HCT116 (cell line): ENCODE measurements at regions not wholly inside any gene's neighbourhood (a gene's known extent, or its start where the extent isn't known, plus 50 kb on each side); places are given as distances from the start of the nearest gene placed in this dataset.

Experiments used
- ATAC-seq: fragments of 200-7000 bp; cut with Tn5 transposase; 2 replicates; pipeline ENCODE4 v1.9.1; 2020; ENCODE audit warnings: mild to moderate bottlenecking, moderate library complexity
- BruUV-seq: library from RNA; stranded (reverse); fragments of 400-500 nt; replicated peaks from 2 replicates; lab custom pipeline; 2021; lab: Mats Ljungman, UMichigan
- CTCF ChIA-PET: fragments of 300-600 bp; sonication (Branson Sonifier 250); formaldehyde crosslinking; loops from one replicate; lab custom pipeline; 2021; ENCODE audit warnings: antibody characterized with exemption; lab: Charles Lee
- POLR2A ChIA-PET: fragments of 300-600, 350-600 bp; sonication (Branson Sonifier 250); formaldehyde crosslinking; loops from one replicate; lab custom pipeline; 2021; ENCODE audit warnings: antibody characterized with exemption; lab: Charles Lee
- RAD21 ChIA-PET, 2 experiments: fragments of 300-600 bp; sonication (Branson Sonifier 250); formaldehyde crosslinking; loops; one replicate each; lab custom pipeline; 2023; ENCODE audit warnings: low total read pairs in 2 of 2; ENCODE audit not compliant: uncharacterized antibody in 2 of 2, unreplicated experiment in 2 of 2, low non-redundant PET in 1 of 2; lab: Charles Lee
- DNase-seq: peaks from one replicate; pipeline ENCODE4 v3.0.0-alpha.2; 2010; ENCODE audit warnings: low read depth, low spot score
- H2AFZ ChIP-seq: fragments of 200-600 bp; shearing (Covaris generic), sonication (generic); 2 replicates; pipeline ENCODE4 v1.6.1; 2017; ENCODE audit warnings: low read depth, mixed run types, mixed read lengths, antibody characterized with exemption, low read length; ENCODE audit not compliant: poor library complexity, severe bottlenecking
- H3K27ac ChIP-seq: 2 replicates; pipeline ENCODE4 v1.5.1; 2012; ENCODE audit warnings: low read depth, low read length
- H3K27me3 ChIP-seq: fragments of 200-600 bp; sonication (generic); 2 replicates; pipeline ENCODE4 v1.6.1; 2016; ENCODE audit warnings: mixed run types, low read length, mixed read lengths; ENCODE audit not compliant: insufficient read depth
- H3K36me3 ChIP-seq, 2 experiments: fragments of 200-500 bp in 1 of 2; fragments of 200-600 bp in 1 of 2; sonication (Bioruptor generic) in 1 of 2; sonication (generic) in 1 of 2; 2 replicates each; pipeline versions ENCODE4 v1.5.1 to v1.6.1; 2014 to 2016; ENCODE audit warnings: low read length in 2 of 2, inconsistent platforms in 1 of 2, mixed read lengths in 1 of 2, mixed run types in 1 of 2; ENCODE audit not compliant: insufficient read depth in 2 of 2, control insufficient read depth in 1 of 2
- H3K4me1 ChIP-seq, 2 experiments: fragments of 200-600 bp in 1 of 2; sonication (generic) in 1 of 2; 2 replicates each; pipeline versions ENCODE4 v1.5.1 to v1.6.1; 2012 to 2017; ENCODE audit warnings: low read length in 2 of 2, inconsistent platforms in 1 of 2, mild to moderate bottlenecking in 1 of 2, mixed read lengths in 1 of 2, mixed run types in 1 of 2, moderate library complexity in 1 of 2; ENCODE audit not compliant: insufficient read depth in 2 of 2, control insufficient read depth in 1 of 2
- H3K4me2 ChIP-seq: fragments of 200-600 bp; sonication (generic); 2 replicates; pipeline ENCODE4 v1.6.1; 2017; ENCODE audit warnings: mixed run types, low read length, mixed read lengths
- H3K4me3 ChIP-seq, 2 experiments: fragments of 200-600 bp in 1 of 2; sonication (generic) in 1 of 2; replicated peaks in 1 of 2; 2 replicates each; pipeline ENCODE4 v1.5.1; 2011 to 2016; ENCODE audit warnings: low read length in 2 of 2, control low read depth in 1 of 2, low read depth in 1 of 2, mild to moderate bottlenecking in 1 of 2, mixed read lengths in 1 of 2, mixed run types in 1 of 2
- H3K79me2 ChIP-seq: fragments of 200-600 bp; sonication (generic); 2 replicates; pipeline ENCODE4 v1.6.1; 2017; ENCODE audit warnings: mild to moderate bottlenecking, mixed run types, low read length, moderate library complexity, mixed read lengths; ENCODE audit not compliant: insufficient read depth
- H3K9ac ChIP-seq: fragments of 200-600 bp; sonication (generic); 2 replicates; pipeline ENCODE4 v1.6.1; 2016; ENCODE audit warnings: low read length, mixed read lengths
- H3K9me2 ChIP-seq: fragments of 200-600 bp; sonication (generic), shearing (Covaris generic); 2 replicates; pipeline ENCODE4 v1.6.1; 2017; ENCODE audit warnings: mixed run types, mild to moderate bottlenecking, moderate library complexity; ENCODE audit not compliant: insufficient read depth
- H3K9me3 ChIP-seq, 2 experiments: fragments of 200-500 bp in 1 of 2; fragments of 200-600 bp in 1 of 2; sonication (Bioruptor generic) in 1 of 2; sonication (generic) in 1 of 2; 2 replicates each; pipeline ENCODE4 v1.6.1; 2014 to 2017; ENCODE audit warnings: low read length in 2 of 2, mixed read lengths in 2 of 2, inconsistent platforms in 1 of 2, low read depth in 1 of 2, mild to moderate bottlenecking in 1 of 2, mixed run types in 1 of 2, moderate library complexity in 1 of 2; ENCODE audit not compliant: control insufficient read depth in 1 of 2, insufficient read depth in 1 of 2
- H4K20me1 ChIP-seq: fragments of 200-600 bp; sonication (generic), shearing (Covaris generic); 2 replicates; pipeline ENCODE4 v1.6.1; 2017; ENCODE audit warnings: mixed run types, mild to moderate bottlenecking, moderate library complexity; ENCODE audit not compliant: insufficient read depth
- CTCF ChIP-seq, 3 experiments: fragments of 200-600 bp in 1 of 3; sonication (generic) in 1 of 3; IDR thresholded peaks in 2 of 3; conservative IDR thresholded peaks in 1 of 3; 2 replicates each; pipeline ENCODE4 v1.5.1; 2012 to 2017; ENCODE audit warnings: low read depth in 2 of 3, low read length in 2 of 3, antibody characterized with exemption in 1 of 3, borderline replicate concordance in 1 of 3, control low read depth in 1 of 3, mild to moderate bottlenecking in 1 of 3, mixed read lengths in 1 of 3, mixed run types in 1 of 3, moderate library complexity in 1 of 3; ENCODE audit not compliant: insufficient read depth in 1 of 3
- EGR1 ChIP-seq: IDR thresholded peaks from 2 replicates; pipeline ENCODE4 v1.6.1; 2012; ENCODE audit warnings: low read depth
- EZH2 ChIP-seq: fragments of 200-600 bp; sonication (generic); IDR thresholded peaks from 2 replicates; pipeline ENCODE4 v1.6.1; 2017; ENCODE audit warnings: antibody characterized with exemption, mixed run types
- EZH2phosphoT487 ChIP-seq: fragments of 200-600 bp; IDR thresholded peaks from 2 replicates; pipeline ENCODE4 v1.6.1; 2018; ENCODE audit warnings: antibody characterized with exemption, borderline replicate concordance
- POLR2AphosphoS5 ChIP-seq: IDR thresholded peaks from 2 replicates; pipeline ENCODE4 v1.6.1; 2011; ENCODE audit warnings: mild to moderate bottlenecking, low read depth, low read length, moderate library complexity
- SP1 ChIP-seq: IDR thresholded peaks from 2 replicates; pipeline ENCODE4 v1.6.1; 2012; ENCODE audit warnings: low read depth
- SRF ChIP-seq: IDR thresholded peaks from 2 replicates; pipeline ENCODE4 v1.6.1; 2012; ENCODE audit warnings: low read depth
- TCF7L2 ChIP-seq: IDR thresholded peaks from 2 replicates; pipeline ENCODE4 v1.7.0; 2011; ENCODE audit warnings: borderline replicate concordance, inconsistent platforms; ENCODE audit not compliant: insufficient read depth, insufficient read length; ENCODE audit errors: extremely low read depth
- ZBTB33 ChIP-seq: IDR thresholded peaks from 2 replicates; pipeline ENCODE4 v1.6.1; 2011; ENCODE audit warnings: mild to moderate bottlenecking, low read length, moderate library complexity; ENCODE audit not compliant: insufficient replicate concordance; ENCODE audit errors: extremely low read depth
- intact Hi-C: fragments of 100-400 bp; cut with micrococcal nuclease; formaldehyde crosslinking; loops from 2 replicates; pipeline ENCODE4 v1.10.0; 2022
- TF ChIP-seq, protein P1 (sequence below): IDR thresholded peaks from 2 replicates; pipeline ENCODE4 v1.6.1; 2012
- TF ChIP-seq, protein P2 (sequence below): IDR thresholded peaks from 2 replicates; pipeline ENCODE4 v1.6.1; 2012

GRCh38 chr6:134415656-134416055 lies 97.7 kb upstream of the SGK1 start (continued):
- TF ChIP-seq CTCF (IDR thresholded peaks at IDR 0.05 in 2 of 3, conservative IDR thresholded peaks at IDR 0.05 in 1 of 3; ENCODE audit: borderline replicate concordance in 1 of 3, insufficient read depth in 1 of 3, low read depth in 2 of 3, low read length in 2 of 3) (no peak), EZH2 (no peak), TCF7L2 (no peak), EZH2phosphoT487 (no peak), SRF (no peak), SP1 (no peak)
- TF ChIP-seq, all 23 proteins: peak for 0

DNA sequence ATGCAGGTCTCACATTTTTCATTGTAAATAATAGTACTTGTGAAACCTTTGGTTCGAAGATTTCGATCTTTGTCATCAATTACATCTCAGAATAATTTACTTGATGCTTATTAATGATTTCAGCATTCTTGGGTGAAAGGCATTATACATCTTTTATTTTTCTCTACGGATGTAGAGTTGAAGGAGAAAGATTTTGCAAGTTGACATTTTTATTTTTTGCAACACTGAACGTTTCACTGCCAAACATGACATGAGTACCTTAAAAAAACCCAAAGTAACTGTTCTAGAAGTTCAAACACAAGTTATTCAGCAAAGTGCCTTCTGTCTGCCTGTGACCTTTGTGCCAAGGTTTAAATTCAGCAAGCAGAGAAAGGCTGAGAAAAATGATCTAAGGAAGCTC lies 97.3 kb upstream of the SGK1 start:
- POLR2A ChIA-PET = no interaction called here
- intact Hi-C loops = no loop called here
- Histone ChIP-seq H2AFZ (no peak overlapping the region), H3K27me3 (no peaks in the 10 kb centered on the region), H3K36me3 (no peaks in the 10 kb centered on the region), H4K20me1 (no peaks in the 10 kb centered on the region), H3K79me2 (no peaks in the 10 kb centered on the region), H3K4me3 (no peak overlapping the region), H3K4me1 (no peaks in the 10 kb centered on the region), H3K9me2 (no peaks in the 10 kb centered on the region), H3K4me2 (no peak overlapping the region), H3K9me3 (no peaks in the 10 kb centered on the region), H3K27ac (no peak overlapping the region), H3K9ac (no peak overlapping the region)
- no peak for DNase-seq
- RAD21 ChIA-PET = no interaction called here
- TF ChIP-seq, protein P1, sequence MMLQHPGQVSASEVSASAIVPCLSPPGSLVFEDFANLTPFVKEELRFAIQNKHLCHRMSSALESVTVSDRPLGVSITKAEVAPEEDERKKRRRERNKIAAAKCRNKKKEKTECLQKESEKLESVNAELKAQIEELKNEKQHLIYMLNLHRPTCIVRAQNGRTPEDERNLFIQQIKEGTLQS = no peak
- TF ChIP-seq EZH2 = no peak
- TF ChIP-seq, protein P2, sequence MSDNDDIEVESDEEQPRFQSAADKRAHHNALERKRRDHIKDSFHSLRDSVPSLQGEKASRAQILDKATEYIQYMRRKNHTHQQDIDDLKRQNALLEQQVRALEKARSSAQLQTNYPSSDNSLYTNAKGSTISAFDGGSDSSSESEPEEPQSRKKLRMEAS = no peak
- no peak for TF ChIP-seq EZH2phosphoT487
- TF ChIP-seq ZBTB33 = no peak
- no peak for TF ChIP-seq CTCF (IDR thresholded peaks at IDR 0.05 in 2 of 3, conservative IDR thresholded peaks at IDR 0.05 in 1 of 3; ENCODE audit: borderline replicate concordance in 1 of 3, insufficient read depth in 1 of 3, low read depth in 2 of 3, low read length in 2 of 3)
- no peak for TF ChIP-seq EGR1
- TF ChIP-seq POLR2AphosphoS5 = no peak
- ATAC-seq = no peak
- no TSS peak for BruUV-seq
- CTCF ChIA-PET = no interaction called here
